HG03565 (cell line): ENCODE measurements at regions not wholly inside any gene's neighbourhood (a gene's known extent, or its start where the extent isn't known, plus 50 kb on each side); places are given as distances from the start of the nearest gene placed in this dataset.
"Not testable (repeated sequence)": the region's sequence is repeated elsewhere in the genome, so short reads cannot be mapped to it uniquely, and the experiment has no call there.

Experiments used
- ATAC-seq: cut with Tn5 transposase; IDR thresholded peaks from one replicate; pipeline ENCODE4 v1.9.1; 2021; ENCODE audit warnings: mild to moderate bottlenecking, moderate library complexity; ENCODE audit not compliant: unreplicated experiment

DNA sequence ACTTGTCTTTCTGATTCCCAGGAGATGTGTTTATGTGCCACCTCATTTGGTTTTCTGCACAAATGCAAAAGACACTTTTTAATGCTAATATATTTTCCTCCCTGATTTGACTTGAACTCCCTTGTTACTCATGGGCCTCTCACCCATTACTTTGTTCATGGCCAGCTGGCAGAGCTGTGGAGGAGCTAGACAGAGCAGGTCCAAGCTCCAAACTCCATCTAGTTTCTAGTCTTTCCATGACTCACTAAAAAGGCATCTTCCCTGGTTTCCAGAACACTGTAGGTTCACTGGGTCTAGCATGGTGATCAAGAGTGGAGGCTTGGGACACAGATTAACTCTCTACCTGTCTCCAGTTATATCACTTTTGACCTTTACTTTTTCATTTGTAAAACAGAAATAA is 161.0 kb upstream of the SLC28A3 start:
- ATAC-seq: no peak

- no peak for ATAC-seq
Measured at GRCh38 chr9:84502066-84502465, 161.5 kb upstream of the SLC28A3 start.

DNA sequence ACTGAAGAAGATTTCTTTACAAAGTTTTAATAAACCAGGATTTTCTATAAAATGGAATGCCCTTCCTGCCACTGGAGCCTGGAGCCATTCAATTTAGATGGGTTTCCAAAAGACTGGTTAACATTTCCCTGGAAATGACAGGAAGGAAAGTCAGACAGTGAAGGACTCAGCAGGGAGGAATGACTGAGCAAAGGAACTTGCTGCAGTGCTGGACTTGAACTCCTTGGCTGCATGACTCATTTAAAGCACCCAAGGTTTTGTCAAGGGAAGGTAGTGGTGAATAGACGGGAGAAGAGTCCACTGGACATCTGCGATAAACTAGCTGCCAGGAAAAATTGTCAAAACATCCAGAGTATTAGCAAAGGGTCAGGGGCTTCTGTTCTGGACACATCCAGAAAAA is 163.8 kb upstream of the SLC28A3 start:
- ATAC-seq: no peak

DNA sequence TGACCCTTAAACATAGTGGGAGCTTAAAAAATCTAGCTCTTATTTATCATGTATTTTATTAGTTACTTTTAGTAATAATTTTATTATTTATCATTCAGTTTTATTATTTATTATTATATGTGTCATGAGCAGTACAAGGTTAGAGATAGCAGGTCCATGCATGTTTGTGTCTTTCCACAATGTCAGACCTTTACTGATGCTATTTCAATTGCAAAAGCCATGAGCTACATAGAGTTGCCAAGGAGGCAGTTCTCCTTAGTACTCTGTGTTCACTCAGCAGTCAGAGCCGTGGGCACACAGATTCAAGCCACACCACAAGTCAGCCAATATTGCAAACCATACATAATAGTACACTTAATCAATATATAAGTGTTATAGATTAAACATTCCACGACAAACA is 157.9 kb upstream of the NTRK2 start:
- no peak for ATAC-seq

DNA sequence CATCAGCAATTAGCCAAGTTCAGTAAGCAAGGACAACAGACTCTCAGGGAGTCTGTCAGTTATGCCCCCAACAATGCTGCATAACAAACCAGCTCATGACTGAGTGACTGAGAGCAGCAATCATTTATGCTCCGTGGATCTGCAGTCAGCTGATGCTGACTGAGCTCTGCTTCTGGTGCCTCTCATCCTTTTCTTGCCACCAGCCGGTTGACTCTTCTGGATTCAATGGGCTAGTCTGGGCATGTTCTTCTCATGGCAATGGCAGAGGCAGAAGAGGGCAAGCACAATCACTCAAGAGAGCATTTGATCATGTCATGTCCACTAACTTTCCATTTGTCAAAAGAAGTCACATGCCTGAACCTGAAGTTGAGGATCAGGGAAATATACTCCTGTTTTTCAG is 157.0 kb upstream of the NTRK2 start:
- no peak for ATAC-seq

DNA sequence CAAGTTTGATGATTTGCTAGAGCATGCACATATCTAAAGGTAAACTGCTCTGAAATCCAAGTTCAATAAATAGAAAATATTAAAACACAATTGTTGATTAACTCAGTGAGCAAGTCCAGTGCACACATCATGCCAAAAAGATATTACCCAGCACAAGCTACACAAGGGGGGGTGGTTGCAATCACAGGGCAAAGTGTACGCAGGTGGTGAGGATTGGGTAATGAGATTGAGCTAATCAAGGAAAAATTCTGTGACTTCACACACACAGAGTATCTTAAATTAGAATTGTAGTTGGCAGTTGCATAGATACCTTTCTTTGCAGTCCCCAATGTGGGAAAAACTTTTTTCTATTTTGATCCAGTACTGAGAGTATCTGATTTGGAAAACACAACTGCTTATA is 156.1 kb upstream of the NTRK2 start:
- no peak for ATAC-seq

DNA sequence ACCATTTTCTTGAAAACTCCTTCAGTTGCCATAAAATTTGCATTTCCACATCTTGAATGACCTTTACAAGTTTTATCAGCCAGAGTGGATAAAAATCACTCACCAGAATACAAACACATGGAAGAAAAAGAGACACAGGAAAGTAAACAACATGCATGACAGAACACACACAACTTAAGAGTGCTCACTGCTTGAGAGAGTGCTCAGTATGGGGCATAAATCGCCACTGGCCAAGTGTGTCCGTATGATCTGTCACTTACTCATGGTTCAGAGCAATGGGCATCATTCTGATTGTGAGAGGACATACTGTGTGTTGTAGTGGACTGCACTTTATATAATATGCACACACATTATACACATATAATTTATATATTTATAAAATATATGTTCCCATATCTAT is 155.6 kb upstream of the NTRK2 start:
- no peak for ATAC-seq

DNA sequence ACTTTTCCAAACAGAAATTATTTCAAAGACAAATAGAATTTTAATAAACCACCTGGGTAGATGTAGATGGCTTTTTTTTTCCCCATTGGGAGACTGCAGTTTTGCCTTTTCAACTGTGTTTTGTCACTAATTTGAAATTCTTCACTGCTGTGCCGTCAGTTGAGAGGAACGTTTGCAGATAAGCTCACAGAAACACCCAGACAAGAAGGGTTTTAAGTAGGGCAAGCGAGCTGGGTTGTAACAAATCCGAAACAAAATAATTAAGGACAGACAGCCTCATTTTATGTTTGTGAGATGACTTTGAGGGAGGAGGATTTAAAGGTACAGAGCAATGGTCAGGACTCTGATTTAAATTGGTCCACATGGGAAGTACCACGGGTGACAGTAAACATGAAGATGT is 155.1 kb upstream of the NTRK2 start:
- ATAC-seq: no peak

GRCh38 chr9:84517026-84517425 is 152.5 kb upstream of the NTRK2 start:
- no peak for ATAC-seq

DNA sequence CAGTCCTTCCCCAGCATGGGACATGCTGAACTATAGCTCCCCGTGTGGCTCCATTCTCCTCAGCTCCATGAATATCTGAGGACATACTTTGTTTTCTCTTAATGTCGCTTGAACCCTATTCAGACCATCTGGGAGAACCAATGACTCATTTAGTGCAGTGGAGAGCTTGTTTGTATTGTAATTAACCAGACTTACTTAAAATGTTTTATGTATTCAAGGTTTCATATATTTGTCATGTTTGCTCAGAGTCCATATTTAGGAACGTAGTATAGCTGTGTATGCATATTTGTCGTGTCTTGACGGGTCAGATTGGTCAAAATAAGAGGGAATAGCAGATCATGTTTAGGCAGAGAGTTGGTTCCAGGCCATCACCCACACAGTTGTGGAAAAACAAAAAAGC is 150.1 kb upstream of the NTRK2 start:
- no peak for ATAC-seq

DNA sequence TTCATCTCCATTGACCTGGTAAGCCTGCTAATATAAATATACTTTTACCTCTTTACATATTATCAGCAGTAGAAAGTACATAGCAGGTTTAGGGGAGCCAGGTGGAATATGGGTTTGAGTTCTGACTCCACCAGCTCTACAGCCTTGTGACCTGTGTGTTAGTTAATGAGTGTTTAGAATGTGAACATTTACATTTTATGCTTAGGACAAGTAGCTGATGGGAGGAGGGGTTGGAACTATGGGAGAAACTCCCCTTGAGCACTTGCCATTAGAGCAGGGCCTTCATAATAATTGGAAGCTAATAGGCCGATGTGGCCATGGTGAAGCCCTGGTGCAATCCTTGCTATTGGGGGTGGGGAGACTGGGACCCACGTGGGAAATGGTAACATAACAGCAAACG is 148.3 kb upstream of the NTRK2 start:
- ATAC-seq: no peak

DNA sequence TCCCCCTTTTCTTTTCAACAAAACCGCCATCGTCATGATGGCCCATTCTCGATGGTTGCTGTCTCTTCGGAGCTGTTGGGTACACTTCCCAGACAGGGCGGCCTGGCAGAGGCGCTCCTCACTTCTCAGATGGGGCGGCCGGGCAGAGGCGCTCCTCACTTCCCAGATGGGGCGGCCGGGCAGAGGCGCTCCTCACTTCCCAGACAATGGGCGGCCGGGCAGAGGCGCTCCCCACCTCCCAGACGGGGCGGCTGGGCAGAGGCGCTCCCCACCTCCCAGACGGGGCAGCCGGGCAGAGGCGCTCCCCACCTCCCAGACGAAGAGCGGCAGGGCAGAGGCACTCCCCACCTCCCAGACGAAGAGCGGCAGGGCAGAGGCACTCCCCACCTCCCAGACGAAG is 143.3 kb upstream of the NTRK2 start:
- ATAC-seq: not testable (repeated sequence)

DNA sequence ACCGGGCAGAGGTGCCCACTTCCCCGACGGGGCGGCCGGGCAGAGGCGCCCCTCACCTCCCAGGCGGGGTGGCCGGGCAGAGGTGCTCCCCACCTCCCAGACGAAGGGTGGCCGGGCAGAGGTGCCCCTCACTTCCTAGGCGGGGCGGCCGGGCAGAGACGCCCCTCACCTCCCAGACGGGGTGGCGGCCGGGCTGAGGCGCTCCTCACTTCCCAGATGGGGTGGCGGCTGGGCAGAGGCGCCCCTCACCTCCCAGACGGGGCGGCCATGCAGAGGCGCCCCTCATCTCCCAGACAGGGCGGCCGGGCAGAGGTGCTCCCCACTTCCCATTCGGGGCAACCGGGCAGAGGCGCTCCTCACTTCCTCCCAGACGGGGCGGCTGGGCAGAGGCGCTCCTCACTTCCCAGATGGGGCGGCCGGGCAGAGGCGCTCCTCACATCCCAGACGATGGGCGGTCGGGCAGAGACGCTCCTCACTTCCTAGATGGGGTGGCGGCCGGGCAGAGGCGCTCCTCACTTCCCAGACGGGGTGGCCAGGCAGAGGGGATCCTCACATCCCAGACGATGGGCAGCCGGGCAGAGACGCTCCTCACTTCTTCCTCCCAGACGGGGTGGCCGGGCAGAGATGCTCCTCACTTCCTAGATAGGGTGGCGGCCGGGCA is 142.3 kb upstream of the NTRK2 start:
- ATAC-seq: not testable (repeated sequence)

DNA sequence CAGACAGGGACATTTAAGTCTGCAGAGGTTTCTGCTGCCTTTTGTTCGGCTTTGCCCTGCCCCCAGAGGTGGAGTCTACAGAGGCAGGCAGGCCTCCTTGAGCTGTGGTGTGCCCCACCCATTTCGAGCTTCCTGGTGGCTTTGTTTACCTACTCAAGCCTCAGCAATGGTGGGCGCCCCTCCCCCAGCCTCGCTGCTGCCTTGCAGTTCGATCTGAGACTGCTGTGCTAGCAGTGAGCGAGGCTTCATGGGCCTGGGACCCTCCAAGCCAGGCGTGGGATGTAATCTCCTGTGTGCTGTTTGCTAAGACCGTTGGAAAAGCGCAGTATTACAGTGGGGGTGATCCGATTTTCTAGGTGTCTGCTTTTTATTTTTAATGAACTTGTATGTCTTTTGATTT is 133.6 kb upstream of the NTRK2 start:
- ATAC-seq: not testable (repeated sequence)

GRCh38 chr9:84538879-84539278 is 130.7 kb upstream of the NTRK2 start:
- no peak for ATAC-seq

- ATAC-seq: no peak
Measured at GRCh38 chr9:84542554-84542953, 127.0 kb upstream of the NTRK2 start.

GRCh38 chr9:84554069-84554664 is 115.4 kb upstream of the NTRK2 start:
- ATAC-seq: no peak

GRCh38 chr9:84556556-84556955 is 113.0 kb upstream of the NTRK2 start:
- no peak for ATAC-seq

DNA sequence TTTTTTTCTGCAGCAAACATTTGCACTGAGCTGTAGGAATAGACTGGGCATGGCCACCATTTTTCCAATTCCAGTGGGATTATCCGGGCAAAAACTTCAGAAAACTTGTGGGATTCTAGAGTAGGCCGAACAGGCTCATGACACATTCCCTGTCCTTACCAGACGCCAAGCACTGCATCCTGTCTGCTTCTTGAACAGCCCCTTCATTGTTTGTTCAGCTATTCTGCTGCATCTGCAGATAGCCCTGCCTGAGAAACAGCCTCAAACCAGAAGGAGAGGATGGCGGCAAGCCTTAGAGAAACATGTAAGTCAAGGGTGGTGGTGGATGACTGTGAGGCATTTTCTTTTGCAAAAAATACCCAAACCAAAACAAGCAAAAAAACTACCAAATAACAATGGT is 111.8 kb upstream of the NTRK2 start:
- ATAC-seq: no peak

DNA sequence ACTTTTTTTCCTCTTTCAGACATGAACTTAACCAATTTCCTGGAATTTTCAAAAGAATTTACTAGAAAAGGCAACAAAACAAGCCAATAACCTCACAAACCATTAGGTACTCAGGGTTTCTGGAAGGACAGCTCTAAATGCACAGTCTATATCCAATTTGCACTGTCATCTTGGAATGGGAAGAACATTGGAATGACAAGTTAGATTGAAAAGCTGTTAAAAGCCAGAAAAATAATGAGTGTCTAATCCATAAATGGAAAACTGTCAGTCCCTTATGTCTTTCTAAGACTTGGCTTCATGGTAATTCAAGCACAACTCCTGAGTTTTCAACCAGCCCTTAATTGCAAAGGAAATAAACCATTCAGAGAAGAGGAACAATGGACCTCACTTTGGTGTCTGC is 105.8 kb upstream of the NTRK2 start:
- ATAC-seq: no peak

GRCh38 chr9:84567805-84568204 is 101.7 kb upstream of the NTRK2 start:
- no peak for ATAC-seq

- no peak for ATAC-seq
Measured at GRCh38 chr9:84570482-84571154, 98.9 kb upstream of the NTRK2 start.

- ATAC-seq: no peak
Measured at GRCh38 chr9:84573083-84573482, 96.4 kb upstream of the NTRK2 start.
